HG03460 (cell line): ENCODE measurements at regions not wholly inside any gene's neighbourhood (a gene's known extent, or its start where the extent isn't known, plus 50 kb on each side); places are given as distances from the start of the nearest gene placed in this dataset.

Experiments
- ATAC-seq: cut with Tn5 transposase; IDR thresholded peaks from one replicate; pipeline ENCODE4 v1.9.1; 2021; ENCODE audit not compliant: unreplicated experiment

GRCh38 chr10:121217331-121217730, 366.2 kb downstream of the WDR11 start:
- no peak for ATAC-seq

- no peak for ATAC-seq
Measured at GRCh38 chr10:121221072-121221471, 369.9 kb downstream of the WDR11 start.

DNA sequence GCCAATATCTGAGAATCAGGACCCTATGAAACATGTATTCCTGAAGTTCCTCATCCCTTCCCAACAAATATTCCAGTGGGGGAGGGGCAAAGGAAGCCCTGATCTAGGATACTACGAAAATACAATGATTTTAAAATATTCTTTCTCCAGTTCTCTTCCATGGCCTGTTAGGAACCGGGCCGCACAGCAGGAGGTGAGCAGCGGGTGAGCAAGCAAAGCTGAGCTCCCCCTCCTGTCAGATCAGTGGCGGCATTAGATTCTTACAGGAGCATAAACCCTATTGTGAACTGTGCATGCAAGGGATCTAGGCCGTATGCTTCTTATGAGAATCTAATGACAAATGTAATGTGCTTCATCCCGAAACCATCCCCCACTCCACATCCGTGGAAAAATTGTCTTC, 370.8 kb downstream of the WDR11 start:
- ATAC-seq: no peak

GRCh38 chr10:121222842-121223241, 371.7 kb downstream of the WDR11 start:
- ATAC-seq: no peak

GRCh38 chr10:121231079-121231478, 367.2 kb downstream of the FGFR2 start:
- no peak for ATAC-seq

DNA sequence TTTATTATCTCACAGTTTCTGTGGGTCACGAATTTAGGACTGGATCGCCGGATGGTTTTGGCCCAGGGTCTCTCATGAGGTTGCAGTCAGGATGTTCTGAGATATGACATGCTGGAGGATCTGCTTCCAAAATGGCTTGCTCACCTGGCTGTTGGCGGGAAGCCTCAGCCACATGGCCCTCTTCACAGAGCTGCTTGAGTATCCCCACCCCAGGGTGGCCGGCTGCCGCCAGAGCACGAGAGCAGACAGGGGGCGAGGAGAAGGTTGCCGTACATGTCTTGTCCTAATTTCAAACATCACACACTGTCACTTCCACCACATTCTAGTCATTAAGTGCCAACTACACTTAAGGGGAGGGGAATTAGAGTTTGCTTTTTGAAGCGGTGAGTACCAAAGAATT, 365.8 kb downstream of the FGFR2 start:
- no peak for ATAC-seq

- no peak for ATAC-seq
Measured at GRCh38 chr10:121235692-121236091, 362.6 kb downstream of the FGFR2 start.

DNA sequence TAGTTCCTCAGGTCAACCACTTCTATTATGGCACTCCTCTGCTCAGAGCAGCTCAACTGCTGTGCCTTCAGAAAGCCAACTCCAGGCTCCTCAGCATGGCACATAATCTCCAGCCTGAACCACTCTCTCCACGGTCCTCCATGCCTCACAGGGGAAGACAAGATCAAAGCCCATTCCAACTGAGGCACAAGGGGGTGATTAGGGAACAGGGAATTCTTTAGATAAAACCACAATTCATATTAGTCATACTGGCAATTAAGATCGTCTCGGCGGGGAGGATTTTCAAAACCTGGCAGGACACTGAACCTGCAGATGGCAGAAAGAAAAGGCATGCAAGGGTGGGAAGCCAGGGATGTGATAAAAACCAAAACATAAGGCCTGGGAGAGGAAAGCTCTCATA, 361.6 kb downstream of the FGFR2 start:
- no peak for ATAC-seq

DNA sequence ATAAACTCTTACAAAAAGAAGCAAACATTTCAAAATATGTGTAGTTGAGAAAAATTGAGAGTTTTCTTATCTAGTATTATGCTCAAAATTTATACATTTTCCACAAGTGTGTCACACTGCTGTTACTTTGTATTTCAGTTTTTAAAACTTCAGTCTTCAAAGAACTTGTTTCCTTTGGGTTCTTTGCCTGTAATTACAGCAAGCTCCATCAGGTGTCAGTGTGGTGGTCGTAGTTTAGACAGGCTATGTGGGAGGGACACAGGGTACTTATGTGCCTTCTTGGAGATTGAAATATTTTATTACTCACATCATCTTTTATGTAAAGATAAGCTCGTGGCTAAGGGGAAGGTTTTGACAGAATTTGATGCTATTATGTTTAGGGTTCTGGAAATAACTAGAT, 360.5 kb downstream of the FGFR2 start:
- ATAC-seq: no peak

GRCh38 chr10:121240011-121240410, 358.2 kb downstream of the FGFR2 start:
- ATAC-seq: no peak

DNA sequence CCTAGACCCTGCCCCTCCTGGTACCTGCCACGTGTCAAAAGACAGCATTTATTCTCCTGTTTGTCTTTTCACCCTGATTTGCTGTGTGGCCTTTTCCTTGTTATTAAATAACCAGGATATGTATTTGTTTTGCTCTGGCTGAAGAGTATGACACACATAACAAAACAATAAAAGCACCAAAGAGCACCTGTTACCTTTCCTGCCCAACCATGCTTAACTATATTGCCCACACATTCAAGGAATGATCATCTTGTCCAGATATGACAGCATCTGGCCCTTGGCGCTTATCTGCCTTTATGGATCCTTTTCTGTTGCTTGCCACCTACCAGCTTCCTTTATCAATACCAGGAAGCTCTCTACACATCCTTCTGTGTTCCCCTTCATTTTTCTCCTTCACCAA, 357.7 kb downstream of the FGFR2 start:
- ATAC-seq: no peak

- no peak for ATAC-seq
Measured at GRCh38 chr10:121241337-121241736, 356.9 kb downstream of the FGFR2 start.

DNA sequence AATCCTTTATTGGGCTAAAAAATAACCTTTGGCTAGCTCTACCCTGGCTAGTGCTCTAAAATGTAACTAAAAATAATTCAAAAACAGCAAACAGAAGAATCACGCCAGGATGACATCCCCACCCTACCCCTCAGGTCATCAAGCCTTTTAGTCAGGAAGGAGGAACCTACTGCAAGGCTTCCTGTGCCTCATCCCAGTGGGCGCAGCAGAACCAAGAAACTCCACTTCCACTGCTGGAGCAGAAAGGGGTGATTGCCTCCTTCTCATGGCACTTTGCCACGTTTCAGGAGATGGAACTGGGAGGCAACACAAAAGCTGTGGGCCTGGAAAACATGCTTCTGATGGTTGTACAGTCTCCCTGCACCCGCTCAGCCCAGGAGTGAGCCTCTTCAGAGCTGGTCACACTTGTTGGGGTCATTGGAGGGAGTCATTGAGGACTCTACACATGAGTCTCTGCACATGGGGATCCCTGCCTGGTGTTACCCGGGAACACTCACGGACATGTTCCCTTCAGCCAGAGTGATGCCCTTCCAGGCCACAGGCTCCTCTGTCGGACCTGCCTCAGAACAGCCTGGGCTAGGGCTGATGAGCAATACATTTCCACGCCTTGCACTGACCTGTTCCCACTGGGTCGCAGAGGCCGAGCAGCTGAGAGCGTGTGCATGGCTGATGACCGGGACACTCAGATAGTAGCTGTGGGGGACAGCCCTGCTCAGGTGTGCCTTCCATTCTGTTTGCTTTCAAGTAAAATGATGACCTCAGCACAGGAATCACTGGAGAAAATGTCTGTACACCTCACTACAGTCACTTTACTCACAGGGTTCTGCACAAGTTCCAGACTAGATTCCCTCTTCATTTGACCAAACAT, 355.3 kb downstream of the FGFR2 start:
- no peak for ATAC-seq

DNA sequence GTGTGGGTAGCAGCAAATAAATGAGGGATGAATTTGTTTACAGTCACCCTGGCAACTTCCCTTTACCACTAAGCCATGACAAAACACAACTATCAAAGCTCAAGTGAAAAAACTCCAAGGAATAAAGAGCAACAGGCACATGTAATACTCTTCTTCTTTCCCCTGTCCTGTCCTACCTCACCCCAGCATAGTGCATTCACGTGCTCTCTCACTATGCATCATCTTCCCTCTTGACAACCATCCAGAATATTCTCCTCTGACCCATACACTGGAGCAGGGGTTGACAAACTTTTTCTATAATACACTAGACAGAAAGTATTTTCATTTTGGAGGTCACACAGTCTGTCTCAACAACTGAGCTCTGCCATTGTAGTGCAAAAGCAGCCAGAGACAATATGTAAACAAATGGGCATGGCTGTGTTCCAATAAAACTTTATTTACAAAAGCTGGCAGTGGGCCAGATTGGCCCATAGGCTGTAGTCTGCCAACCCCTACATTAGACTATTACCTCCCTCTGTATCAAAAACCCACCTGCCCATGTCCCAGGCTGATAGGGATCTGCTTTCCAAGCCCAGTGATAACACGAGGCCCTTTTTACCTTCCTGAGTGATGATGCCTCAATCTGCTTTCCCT, 354.5 kb downstream of the FGFR2 start:
- no peak for ATAC-seq

DNA sequence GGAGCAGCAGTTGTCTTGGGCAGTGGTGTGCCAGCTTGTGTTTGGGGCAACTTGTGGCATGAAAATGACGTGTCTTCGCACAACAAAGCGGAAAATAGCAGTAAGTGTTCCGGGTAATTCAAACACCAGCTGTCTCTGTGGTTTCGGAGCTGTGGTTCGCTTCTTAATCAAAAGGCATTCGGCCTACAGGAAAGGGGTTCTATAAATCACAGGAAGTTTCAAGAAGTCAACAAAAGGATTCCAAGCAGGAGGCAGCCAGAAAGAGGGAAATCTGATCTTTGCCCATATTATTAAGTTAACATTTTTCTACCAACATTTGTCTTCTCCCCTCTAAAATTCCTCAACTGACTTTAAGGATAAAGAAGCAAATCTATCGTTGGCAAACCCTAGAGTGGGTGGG, 353.4 kb downstream of the FGFR2 start:
- no peak for ATAC-seq

DNA sequence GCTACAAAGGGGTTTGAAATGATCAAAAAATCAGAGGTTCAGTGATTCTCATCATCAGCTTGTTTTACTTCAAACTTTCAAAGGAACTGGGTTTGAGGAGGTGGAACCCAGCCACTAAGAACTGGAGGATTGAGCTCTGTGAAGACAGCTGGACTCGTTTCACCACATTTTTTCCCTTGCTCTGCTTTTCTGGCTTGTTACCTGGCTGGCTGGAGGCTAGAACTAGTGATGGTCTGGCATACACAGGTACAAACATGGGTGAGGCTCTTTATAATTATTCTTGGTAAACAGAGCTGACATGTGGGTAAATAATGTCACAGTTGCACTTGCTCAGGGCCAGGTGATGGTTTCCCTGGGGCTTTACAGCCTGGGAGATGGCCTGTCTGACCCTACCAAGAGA, 352.5 kb downstream of the FGFR2 start:
- no peak for ATAC-seq

GRCh38 chr10:121248266-121248665, 350.0 kb downstream of the FGFR2 start:
- no peak for ATAC-seq

GRCh38 chr10:121250995-121251764, 347.1 kb downstream of the FGFR2 start:
- no peak for ATAC-seq

- ATAC-seq: no peak
Measured at GRCh38 chr10:121252756-121253155, 345.5 kb downstream of the FGFR2 start.

- no peak for ATAC-seq
Measured at GRCh38 chr10:121260377-121260776, 337.9 kb downstream of the FGFR2 start.

GRCh38 chr10:121261665-121262064, 336.6 kb downstream of the FGFR2 start:
- ATAC-seq: no peak
